HFFc6 (cell line): ENCODE measurements at regions not wholly inside any gene's neighbourhood (a gene's known extent, or its start where the extent isn't known, plus 50 kb on each side); places are given as distances from the start of the nearest gene placed in this dataset.

Experiments used
- DNase-seq: peaks from one replicate; pipeline ENCODE4 v3.0.0-alpha.2; 2018
- H3K27ac Mint-ChIP-seq: 2 replicates; pipeline ENCODE4 v1.8.0; 2020; ENCODE audit warnings: mild to moderate bottlenecking, mixed read lengths
- H3K27me3 Mint-ChIP-seq: 2 replicates; pipeline ENCODE4 v1.8.0; 2021; ENCODE audit warnings: mild to moderate bottlenecking, moderate library complexity, mixed read lengths; ENCODE audit not compliant: insufficient read depth
- H3K36me3 Mint-ChIP-seq: 2 replicates; pipeline ENCODE4 v1.8.0; 2021; ENCODE audit warnings: low read depth, mixed read lengths
- H3K4me1 Mint-ChIP-seq: 2 replicates; pipeline ENCODE4 v1.8.0; 2020; ENCODE audit warnings: low read depth, mixed read lengths
- H3K4me3 Mint-ChIP-seq: 2 replicates; pipeline ENCODE4 v1.8.0; 2020; ENCODE audit warnings: mild to moderate bottlenecking, moderate library complexity, mixed read lengths
- H3K9me3 Mint-ChIP-seq: 2 replicates; pipeline ENCODE4 v1.8.0; 2020; ENCODE audit warnings: mild to moderate bottlenecking, mixed read lengths
- TF ChIP-seq, protein P1 (sequence below): fragments of 200-600 bp; sonication (generic); IDR thresholded peaks from 2 replicates; pipeline ENCODE4 v1.5.0; 2021; ENCODE audit warnings: antibody characterized with exemption, mild to moderate bottlenecking

DNA sequence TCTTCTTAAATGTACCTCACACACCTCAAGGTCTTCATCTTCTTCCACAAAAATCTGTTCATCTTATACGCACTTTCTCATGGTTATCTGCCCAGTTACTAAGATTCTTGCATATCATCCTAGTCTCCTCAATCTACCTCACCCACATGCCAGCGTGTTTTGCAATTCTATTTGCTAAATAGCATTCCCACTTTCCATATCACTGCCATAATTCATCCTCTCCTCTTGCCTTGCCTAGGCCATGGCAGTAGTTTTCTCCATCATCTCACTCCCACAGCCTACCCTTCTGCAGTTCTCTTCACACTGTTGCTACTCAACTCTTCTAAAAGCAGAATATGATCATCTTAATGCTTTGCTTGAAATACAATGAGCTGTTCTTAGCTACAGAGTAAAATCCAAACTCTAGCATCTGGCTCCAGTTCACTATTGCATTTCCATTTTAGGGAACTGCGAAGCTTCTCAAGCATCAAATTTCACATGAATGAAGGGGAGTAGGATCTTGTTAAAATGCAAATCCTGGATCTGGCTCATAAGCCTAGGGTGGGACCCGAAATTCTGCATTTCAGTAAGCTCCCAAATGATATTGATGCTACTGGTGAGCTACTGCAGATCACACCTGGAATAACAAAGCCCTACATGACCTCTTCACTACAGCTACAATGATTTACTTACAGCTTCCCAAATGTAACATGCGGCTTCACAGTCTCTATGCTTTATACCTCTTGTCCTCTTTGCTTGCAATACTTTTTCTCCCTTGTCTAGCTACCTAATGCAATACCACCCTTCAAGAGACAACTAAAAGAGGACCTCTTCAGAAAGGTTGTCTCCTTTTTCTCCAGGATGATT, 293.9 kb downstream of the SATB2 start:
- Mint-ChIP-seq H3K9me3 (no peaks in the 10 kb centered on the region), H3K27ac (no peak overlapping the region), H3K36me3 (no peaks in the 10 kb centered on the region), H3K4me3 (no peak overlapping the region), H3K27me3 (no peaks in the 10 kb centered on the region), H3K4me1 (peaks cover 26% of the 10 kb centered on the region)
- TF ChIP-seq, protein P1, sequence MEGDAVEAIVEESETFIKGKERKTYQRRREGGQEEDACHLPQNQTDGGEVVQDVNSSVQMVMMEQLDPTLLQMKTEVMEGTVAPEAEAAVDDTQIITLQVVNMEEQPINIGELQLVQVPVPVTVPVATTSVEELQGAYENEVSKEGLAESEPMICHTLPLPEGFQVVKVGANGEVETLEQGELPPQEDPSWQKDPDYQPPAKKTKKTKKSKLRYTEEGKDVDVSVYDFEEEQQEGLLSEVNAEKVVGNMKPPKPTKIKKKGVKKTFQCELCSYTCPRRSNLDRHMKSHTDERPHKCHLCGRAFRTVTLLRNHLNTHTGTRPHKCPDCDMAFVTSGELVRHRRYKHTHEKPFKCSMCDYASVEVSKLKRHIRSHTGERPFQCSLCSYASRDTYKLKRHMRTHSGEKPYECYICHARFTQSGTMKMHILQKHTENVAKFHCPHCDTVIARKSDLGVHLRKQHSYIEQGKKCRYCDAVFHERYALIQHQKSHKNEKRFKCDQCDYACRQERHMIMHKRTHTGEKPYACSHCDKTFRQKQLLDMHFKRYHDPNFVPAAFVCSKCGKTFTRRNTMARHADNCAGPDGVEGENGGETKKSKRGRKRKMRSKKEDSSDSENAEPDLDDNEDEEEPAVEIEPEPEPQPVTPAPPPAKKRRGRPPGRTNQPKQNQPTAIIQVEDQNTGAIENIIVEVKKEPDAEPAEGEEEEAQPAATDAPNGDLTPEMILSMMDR: no peak
- DNase-seq: no peak

DNA sequence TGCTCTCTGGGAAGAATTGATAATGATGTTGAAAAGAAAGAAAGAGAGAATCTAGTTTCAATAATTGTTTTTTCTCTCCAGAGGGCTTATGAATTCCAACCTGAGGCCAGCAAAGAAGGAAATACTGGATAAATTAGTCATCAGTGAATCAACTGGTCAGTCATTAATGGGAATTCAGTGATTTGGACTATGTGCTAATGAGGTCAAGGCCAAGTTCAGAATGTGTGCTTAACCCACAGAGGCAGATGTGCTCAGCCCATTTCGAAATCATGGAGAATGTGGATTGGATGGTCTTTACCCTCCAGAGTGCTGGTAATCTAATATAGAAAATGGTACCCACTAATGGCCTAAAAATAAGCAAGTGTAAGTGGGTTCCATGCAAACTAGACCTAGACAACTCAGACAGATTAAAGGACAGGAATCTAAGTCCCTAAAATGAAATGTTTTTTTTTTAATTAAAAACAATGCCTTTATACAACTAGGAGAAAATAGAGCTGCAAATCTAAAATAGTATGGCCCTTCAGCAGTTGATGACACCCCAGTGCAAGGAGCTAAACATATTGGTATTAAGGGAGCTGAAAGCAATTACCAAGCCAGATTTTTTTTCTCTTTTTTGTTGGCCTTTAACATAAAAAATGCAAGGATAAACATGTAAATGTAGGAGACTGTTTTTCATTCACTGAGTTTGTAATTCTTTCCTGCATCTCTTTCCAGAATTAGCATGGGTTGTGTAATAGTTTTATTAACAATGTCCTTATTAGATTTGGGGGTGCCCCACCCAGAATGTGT, 296.9 kb downstream of the SATB2 start:
- H3K4me1 Mint-ChIP-seq: peaks cover 26% of the 10 kb centered on the region
- H3K36me3 Mint-ChIP-seq: peaks cover 14% of the 10 kb centered on the region; the same call in 1 of the 2 replicates
- peaks cover 18% of the 10 kb centered on the region for H3K9me3 Mint-ChIP-seq
- peak overlapping the region; percentile 64 for H3K4me3 Mint-ChIP-seq
- DNase-seq: peak; percentile 78
- H3K27me3 Mint-ChIP-seq: no peaks in the 10 kb centered on the region
- TF ChIP-seq, protein P1: no peak
- peak overlapping the region; percentile 71 for H3K27ac Mint-ChIP-seq

DNA sequence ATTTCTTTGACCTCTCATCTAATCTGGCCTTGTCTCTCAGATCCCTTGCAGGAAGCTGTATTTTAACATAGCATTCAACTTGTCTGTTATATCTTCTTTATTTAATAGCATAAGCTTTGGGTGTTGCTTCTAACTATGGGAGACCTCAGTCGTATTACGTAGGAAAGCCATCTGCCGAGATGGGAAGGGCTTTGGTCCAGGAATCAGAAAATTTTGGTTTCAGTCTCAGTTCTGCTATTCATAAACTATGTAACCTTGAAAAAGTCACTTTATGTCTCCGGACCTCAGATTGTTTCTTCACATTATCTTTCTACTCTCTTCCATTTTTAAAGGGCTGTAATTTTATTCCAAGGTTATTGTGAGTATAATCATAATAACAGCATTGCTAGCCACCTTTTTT, 297.7 kb downstream of the SATB2 start:
- Mint-ChIP-seq H3K9me3 (peaks cover 24% of the 10 kb centered on the region), H3K4me1 (peaks cover 26% of the 10 kb centered on the region), H3K4me3 (peak overlapping the region; percentile 64), H3K27ac (peak overlapping the region; percentile 71), H3K27me3 (no peaks in the 10 kb centered on the region), H3K36me3 (peaks cover 19% of the 10 kb centered on the region; the same call in 1 of the 2 replicates)
- TF ChIP-seq, protein P1: no peak
- DNase-seq: no peak

DNA sequence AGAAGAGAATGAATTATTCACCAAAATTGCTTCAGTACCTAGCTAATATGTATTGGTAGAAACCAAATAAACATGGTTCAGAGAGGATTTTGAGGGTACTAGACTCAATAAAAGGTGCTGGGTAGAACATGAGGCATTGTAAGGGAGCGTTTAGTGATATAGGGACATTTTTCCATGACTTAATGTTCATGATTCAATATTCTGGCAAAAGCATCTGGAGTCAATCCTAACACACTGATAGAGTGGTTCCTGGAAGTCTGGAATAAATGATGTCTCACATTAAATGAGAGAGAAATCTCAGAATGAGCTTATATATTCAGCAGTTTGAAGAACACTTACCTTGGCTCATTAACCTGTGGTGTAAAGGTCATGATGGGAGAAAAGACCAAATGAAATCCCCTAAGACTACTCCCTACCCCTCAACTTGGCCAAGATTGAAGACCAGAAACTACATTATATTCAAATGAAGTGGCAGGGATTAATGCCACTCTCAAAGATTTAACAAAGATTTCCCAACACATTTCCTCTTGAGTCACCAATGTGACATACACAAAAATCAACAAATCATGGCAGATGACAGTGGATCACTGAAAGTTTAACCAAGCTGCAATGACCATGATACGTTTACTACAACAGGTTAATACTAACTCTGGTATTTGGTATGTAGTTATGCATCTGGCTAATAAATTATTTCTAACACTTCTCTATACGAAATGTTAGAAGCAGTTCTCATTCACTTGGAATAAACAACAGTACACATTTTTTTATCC, 309.5 kb downstream of the SATB2 start:
- DNase-seq: no peak
- H3K9me3 Mint-ChIP-seq: no peaks in the 10 kb centered on the region
- H3K36me3 Mint-ChIP-seq: no peaks in the 10 kb centered on the region
- peaks cover 9% of the 10 kb centered on the region for H3K27me3 Mint-ChIP-seq
- no peak overlapping the region for H3K27ac Mint-ChIP-seq
- peaks cover 14% of the 10 kb centered on the region; the same call in 1 of the 2 replicates for H3K4me1 Mint-ChIP-seq
- no peak overlapping the region for H3K4me3 Mint-ChIP-seq
- TF ChIP-seq, protein P1: no peak

DNA sequence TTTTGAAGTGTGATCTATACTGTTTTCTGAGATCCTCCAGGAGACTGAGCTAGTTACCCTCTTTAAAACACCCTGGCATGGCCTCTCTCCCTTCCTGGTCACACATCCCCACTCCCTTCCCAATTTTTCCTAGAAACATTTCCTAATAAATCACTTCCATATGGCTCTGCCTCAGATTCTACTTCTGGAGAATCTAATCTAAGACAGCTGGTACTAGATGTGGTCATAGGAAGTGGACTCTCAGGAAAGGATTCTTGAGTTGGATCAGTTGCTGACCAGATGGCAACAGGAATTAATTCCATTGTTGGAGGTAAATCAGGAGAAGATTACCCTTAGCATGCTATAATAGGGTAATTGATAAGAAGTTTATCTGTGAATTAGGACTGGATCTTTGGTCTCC, 310.5 kb downstream of the SATB2 start:
- no peak for DNase-seq

More for the DNA sequence above, 310.5 kb downstream of the SATB2 start:
- Mint-ChIP-seq H3K27ac (no peak overlapping the region), H3K4me1 (peaks cover 14% of the 10 kb centered on the region; the same call in 1 of the 2 replicates), H3K4me3 (no peak overlapping the region), H3K9me3 (no peaks in the 10 kb centered on the region), H3K27me3 (peaks cover 9% of the 10 kb centered on the region), H3K36me3 (no peaks in the 10 kb centered on the region)
- TF ChIP-seq, protein P1: no peak
